Right lobe of liver (tissue), 6 donors: ENCODE measurements at regions not wholly inside any gene's neighbourhood (a gene's known extent, or its start where the extent isn't known, plus 50 kb on each side); places are given as distances from the start of the nearest gene placed in this dataset.

Source experiments
- ATAC-seq, 4 donors: fragments of 200-7000 bp; cut with Tn5 transposase; one replicate each; pipeline ENCODE4 v1.9.1; 2020; ENCODE audit warnings: mild to moderate bottlenecking in 4 of 4, moderate library complexity in 4 of 4
- DNase-seq, 3 donors: peaks; one replicate each; pipeline ENCODE4 v3.0.0-alpha.2; 2020
- H3K27ac ChIP-seq, 3 donors: fragments of 200-600 bp; one replicate each; pipeline ENCODE4 v1.8.0; 2022
- H3K27me3 ChIP-seq, 2 donors: fragments of 200-600 bp; one replicate each; pipeline ENCODE4 v1.8.0; 2022
- H3K36me3 ChIP-seq, 4 donors: fragments of 200-600 bp; sonication (generic) in 1 of 4; one replicate each; pipeline versions ENCODE4 v1.5.1 to v1.8.0; 2017 to 2022; ENCODE audit warnings: control low read depth in 1 of 4
- H3K4me1 ChIP-seq, 4 donors: fragments of 200-600 bp; sonication (generic) in 1 of 4; one replicate each; pipeline versions ENCODE4 v1.5.1 to v1.8.0; 2017 to 2022; ENCODE audit warnings: control low read depth in 1 of 4
- H3K4me3 ChIP-seq, 3 donors: fragments of 200-600 bp; one replicate each; pipeline ENCODE4 v1.8.0; 2022
- H3K9me3 ChIP-seq, 4 donors: fragments of 200-600 bp; sonication (generic) in 1 of 4; one replicate each; pipeline versions ENCODE4 v1.5.1 to v1.8.0; 2017 to 2022; ENCODE audit warnings: control low read depth in 1 of 4
- POLR2A ChIP-seq: fragments of 450-650 bp; IDR thresholded peaks from one replicate; pipeline ENCODE4 v1.6.1; 2017; ENCODE audit warnings: antibody characterized with exemption, mild to moderate bottlenecking
- WGBS: methylation state at CpG from one replicate; pipeline ENCODE4 v1.1.6; 2018; ENCODE audit warnings: low coverage, low lambda C conversion rate; ENCODE audit not compliant: insufficient coverage; ENCODE audit errors: missing lambda C conversion rate; 5-methylcytosine and 5-hydroxymethylcytosine counted together
- intact Hi-C, 2 donors: fragments of 100-400 bp; cut with DNase I; formaldehyde crosslinking; loops; one replicate each; pipeline versions ENCODE4 v1.11.2 to v1.14.1; 2022
- TF ChIP-seq, protein P1 (sequence below), 4 donors: fragments of 200-600 bp in 3 of 4; fragments of 450-650 bp in 1 of 4; IDR thresholded peaks; one replicate each; pipeline versions ENCODE4 v1.5.1 to v1.8.0; 2016 to 2022; ENCODE audit warnings: antibody characterized with exemption in 4 of 4, mild to moderate bottlenecking in 2 of 4
- donor health status: DM: no; HTN: yes; CAD: no.
- donor health status: DM: no; HTN: no; CAD: no.
- donor health status: DM: no; HTN: no; CAD: no.
- donor health status: DM: no; HTN: yes; CAD: no.
- donor health status: DM: no; HTN: yes; CAD: no.

DNA sequence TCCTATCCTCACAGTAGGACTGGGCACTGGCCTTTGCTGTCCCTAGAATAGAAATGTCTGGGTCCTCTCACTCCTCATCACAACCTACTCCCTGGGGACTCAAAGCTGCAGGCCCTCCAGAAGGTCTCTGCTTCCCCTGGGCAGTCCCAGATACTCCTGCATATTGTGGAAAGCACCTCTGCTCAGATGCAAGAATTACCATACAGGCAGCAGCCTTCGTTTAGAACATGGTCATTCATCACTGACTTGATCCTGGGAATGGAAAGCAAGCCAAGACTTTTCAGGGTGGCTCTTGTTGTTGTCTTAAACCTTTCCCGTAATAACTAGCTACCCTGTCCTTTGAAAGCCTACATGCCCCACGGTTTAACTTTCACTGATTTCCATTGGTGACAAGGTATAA is 53.1 kb upstream of the NPAS2 start:
- ATAC-seq (no peak), DNase-seq (no peak)
- no peaks in the 10 kb centered on the region for H3K9me3 ChIP-seq
- no peak overlapping the region for H3K27ac ChIP-seq
- intact Hi-C loops: no loop called here
- no peaks in the 10 kb centered on the region for H3K36me3 ChIP-seq
- no peak overlapping the region for H3K4me3 ChIP-seq
- H3K27me3 ChIP-seq: no peaks in the 10 kb centered on the region
- no peaks in the 10 kb centered on the region for H3K4me1 ChIP-seq
- no peak for TF ChIP-seq POLR2A
- TF ChIP-seq, protein P1, sequence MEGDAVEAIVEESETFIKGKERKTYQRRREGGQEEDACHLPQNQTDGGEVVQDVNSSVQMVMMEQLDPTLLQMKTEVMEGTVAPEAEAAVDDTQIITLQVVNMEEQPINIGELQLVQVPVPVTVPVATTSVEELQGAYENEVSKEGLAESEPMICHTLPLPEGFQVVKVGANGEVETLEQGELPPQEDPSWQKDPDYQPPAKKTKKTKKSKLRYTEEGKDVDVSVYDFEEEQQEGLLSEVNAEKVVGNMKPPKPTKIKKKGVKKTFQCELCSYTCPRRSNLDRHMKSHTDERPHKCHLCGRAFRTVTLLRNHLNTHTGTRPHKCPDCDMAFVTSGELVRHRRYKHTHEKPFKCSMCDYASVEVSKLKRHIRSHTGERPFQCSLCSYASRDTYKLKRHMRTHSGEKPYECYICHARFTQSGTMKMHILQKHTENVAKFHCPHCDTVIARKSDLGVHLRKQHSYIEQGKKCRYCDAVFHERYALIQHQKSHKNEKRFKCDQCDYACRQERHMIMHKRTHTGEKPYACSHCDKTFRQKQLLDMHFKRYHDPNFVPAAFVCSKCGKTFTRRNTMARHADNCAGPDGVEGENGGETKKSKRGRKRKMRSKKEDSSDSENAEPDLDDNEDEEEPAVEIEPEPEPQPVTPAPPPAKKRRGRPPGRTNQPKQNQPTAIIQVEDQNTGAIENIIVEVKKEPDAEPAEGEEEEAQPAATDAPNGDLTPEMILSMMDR (IDR thresholded peaks at IDR 0.05): no peak
- WGBS: 67% methylated on average over 3 of the region's 3 CpGs

DNA sequence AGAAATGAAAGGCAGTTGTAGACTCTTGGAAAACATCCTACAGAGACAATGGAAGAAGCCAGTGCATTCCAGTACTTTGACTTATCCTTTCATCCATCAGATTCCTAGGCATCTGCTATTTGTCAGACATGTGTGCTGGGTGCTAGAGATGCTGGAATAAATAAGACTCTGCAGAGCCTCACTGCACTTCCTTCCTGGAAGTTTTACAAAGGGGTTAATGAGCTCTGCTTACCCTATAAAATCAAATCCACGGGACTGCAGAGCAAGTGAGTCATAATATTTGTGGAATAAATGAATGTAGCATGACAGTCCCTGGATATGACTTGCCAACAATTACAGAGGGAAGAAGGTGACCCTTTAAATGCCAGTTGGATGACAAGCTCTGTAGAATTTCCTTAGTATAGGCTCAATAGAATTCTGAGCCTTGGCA is 52.7 kb upstream of the NPAS2 start:
- WGBS: 10% methylated on average over 1 of the region's 1 CpG
- no peaks in the 10 kb centered on the region for H3K4me1 ChIP-seq
- no peak for TF ChIP-seq POLR2A
- TF ChIP-seq, protein P1 (IDR thresholded peaks at IDR 0.05): no peak
- H3K27ac ChIP-seq: no peak overlapping the region
- no peaks in the 10 kb centered on the region for H3K36me3 ChIP-seq
- ATAC-seq: peak in 1 of 4 donors; percentile 33
- DNase-seq: no peak
- H3K9me3 ChIP-seq: no peaks in the 10 kb centered on the region
- H3K4me3 ChIP-seq: no peak overlapping the region
- intact Hi-C loops: no loop called here
- no peaks in the 10 kb centered on the region for H3K27me3 ChIP-seq

DNA sequence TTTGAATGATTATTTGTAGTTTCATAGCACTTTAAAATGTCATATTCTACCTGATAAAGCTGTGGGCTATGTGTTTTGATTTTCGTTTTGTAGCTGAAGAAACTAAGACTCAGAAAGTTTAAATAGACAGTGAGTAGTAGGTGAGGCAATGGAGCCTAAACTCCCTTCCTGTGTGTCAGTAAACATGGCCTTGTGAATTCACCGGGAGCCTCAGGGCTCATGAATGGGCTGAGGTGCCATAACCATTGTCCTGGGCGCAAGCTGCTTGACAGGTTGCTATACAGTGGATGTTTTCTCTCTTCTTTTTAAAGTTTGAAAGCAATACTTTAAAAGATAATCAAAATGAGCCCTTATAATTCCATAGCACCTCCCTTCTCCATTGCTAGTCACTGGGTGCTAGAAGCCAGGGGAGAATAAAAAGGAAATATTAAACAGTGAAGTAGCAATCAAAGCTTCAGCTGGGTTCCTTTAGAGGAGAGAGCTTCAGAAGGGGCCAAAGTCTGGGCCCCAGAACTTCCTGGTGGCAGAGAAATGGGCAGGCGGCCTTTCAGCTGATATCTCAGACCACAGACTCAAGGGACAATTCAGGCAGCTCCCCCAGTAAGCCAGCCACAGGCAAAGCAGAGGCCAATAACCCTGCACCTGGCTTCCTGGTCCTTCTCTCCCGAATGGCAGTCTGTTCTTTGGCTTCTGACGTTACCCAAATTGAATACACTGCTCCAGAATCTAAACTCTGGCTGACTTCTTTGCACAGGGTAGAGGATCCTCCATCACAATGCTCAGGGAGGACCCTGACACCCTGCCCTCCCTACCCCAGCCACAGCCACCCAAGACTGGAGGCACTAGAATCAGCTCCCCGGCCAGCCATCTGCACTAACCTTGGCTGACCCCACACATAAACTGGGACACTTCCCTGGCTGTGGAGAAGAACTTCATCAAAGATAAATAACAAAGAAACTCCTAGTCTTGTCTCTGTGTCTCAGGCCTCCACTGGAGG is 51.8 kb upstream of the NPAS2 start:
- intact Hi-C loops: no loop called here
- H3K9me3 ChIP-seq: no peaks in the 10 kb centered on the region
- H3K4me1 ChIP-seq: no peaks in the 10 kb centered on the region
- no peak overlapping the region for H3K4me3 ChIP-seq
- ATAC-seq (no peak), DNase-seq (no peak)
- WGBS: 63% methylated on average over 5 of the region's 7 CpGs
- H3K27me3 ChIP-seq: no peaks in the 10 kb centered on the region
- H3K27ac ChIP-seq: no peak overlapping the region
- no peaks in the 10 kb centered on the region for H3K36me3 ChIP-seq
- TF ChIP-seq, protein P1 (IDR thresholded peaks at IDR 0.05): no peak
- TF ChIP-seq POLR2A: no peak
